Central memory CD4-positive, alpha-beta T cell (primary cell): ENCODE measurements at regions not wholly inside any gene's neighbourhood (a gene's known extent, or its start where the extent isn't known, plus 50 kb on each side); places are given as distances from the start of the nearest gene placed in this dataset.

ENCODE experiments used
- DNase-seq: peaks from one replicate; pipeline ENCODE4 v3.0.0; 2022

DNA sequence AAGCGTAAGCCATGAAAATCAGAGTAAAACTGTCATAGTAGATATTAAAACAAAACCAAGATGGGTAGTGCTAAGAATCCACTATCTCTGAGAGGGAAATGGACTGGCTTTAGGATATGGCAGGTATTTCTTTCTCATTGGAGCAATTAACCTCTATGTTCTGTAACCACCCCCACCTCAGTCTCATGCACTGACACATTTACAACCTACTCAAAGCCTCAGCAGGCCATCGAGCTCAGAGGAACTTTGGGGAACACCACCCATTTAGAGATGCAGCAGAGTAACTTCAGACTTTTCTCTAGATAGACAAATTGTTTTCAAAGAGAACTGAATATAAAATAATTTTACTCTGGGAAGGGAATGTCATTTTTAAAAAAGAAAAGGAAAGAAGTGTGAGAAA, 615.8 kb upstream of the ZFHX3 start:
- DNase-seq, result no peak

DNA sequence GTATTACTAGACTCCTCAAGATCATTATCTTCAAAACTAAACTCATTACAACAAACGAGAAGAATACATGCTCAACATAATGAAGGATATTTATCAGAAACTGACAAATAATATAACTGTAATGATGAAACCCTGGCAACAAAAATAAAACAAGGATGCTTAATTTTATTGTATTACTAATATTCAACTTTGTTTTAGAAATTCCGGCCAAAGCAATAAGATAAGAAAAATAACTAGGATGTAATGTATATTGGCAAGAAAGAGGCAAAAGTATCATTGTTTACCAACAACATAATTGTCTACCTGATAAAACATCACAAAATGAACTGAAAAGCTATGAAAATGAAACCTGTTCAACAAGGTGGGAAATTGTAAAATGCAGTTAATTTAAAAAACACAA, 588.3 kb upstream of the ZFHX3 start:
- DNase-seq, result no peak

DNA sequence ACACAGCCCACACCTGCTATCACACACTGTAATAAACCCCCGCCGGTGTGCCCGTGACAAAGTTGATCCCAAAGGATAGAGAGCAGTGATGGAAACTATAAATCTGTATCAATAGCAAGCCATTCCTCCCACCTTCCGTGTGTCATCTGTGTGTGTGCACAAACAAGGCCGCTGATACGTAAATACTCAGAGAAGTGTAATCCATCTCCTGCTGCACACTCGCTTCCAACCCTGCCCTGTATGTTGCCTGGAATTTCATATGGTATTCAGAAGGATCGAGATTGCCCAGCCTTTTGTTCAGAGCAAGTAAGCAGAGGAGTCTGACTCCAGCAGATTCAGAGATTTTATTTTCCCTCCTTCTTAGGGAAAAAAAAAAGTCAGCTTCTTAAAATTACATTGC, 581.1 kb upstream of the ZFHX3 start:
- DNase-seq, result no peak

DNA sequence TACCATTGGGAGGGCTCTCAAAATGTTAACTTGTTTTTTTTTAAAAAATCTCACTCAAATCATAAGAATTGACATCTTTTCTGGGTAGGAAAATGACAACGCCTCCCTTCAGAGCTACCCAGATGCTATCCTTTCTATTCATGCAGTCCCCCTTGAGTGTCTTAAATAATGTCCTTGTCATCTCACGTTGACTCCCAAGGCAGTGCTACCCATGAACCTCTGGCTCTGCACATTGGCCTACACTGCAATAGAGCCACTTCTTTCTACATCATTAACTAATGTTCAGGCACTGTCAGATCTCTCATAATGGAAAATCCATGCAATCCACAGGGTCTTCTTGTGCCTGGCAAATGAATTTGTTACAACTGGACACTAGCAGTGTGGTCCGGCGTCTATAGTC, 569.8 kb upstream of the ZFHX3 start:
- DNase-seq, result no peak

DNA sequence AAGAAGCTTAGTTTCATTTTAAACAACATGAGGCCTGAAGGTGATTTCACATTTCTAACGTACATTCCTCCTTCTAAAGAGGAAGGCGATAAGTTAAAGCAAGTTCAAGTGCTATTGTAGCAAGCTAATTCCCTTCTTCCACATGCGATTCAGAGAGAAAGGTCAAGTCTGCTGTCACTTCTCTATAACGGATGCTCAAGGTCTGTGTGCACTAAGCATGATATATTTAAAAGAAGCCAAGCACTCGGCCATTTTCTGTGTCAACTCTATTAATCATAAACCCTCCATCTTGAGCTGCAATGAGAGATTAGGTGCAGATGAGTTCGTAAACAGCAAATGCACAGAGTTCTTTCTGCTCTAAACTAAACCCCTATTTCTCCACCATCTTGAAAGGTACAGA, 568.8 kb upstream of the ZFHX3 start:
- DNase-seq, result no peak

DNA sequence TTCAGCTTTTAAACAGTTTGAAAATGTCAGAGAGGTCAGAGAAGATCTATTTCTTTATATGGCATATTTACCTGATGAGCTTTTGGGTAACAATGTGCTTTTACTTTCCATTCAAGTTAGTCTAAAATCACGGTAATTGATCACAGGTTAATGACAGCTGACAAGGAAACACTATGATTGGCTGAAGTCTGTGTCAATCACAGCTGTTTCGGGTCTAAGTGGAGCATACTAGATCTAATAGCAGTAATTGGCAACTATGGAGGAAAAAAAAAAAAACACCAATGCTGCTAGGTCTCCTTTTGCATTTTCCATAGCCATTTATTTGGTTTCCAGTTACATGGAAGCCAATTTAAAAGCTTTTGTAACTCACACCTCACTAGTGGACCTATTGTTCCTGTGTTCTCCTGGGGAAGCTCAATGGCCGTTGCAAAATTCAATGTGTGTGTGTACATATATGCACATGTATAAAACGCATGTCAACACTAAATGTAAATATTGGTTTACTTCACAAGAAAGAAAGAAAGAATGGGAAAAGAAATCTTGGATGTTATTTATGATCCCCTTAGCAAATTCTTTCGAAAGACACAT, 568.3 kb upstream of the ZFHX3 start:
- no peak for DNase-seq

DNA sequence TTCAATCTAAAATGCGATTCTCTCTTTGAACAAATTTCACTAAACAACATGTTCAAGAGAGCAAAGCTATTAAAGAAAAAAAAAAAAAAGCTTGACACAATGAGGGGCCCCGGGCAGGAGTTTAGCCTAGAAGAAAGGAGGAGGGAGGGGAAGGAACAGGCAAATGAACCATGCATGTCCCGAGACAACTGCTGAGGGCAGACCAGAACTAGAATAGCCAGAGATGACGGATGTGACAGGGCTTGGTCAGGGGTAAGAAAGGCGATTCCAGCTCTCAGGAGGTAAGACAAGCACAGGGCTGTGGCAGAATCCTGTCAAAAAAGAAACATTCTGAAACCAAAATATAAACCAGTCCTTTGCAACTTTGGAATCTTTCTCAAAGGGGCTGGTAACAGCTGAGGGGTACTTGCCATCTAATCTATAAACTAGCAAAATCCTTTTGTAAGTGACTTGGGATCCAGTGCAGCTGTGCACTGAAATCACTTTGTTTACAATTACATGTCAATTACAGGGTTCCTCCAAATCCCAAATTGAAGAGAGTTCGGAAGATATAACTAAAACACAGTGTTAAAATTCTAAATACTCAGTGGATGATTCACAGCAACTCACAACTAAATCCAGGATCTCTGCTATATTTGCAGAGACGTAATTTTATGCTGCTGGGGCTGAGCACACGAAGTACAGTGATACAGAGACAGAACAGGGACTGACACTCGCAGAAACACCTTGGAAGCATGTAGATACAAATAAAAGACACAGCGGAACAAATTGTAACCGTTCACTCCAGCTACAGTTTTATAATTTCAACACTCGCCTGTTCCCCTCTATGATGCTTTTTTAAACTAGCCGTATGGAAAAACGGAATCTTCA, 567.4 kb upstream of the ZFHX3 start:
- no peak for DNase-seq

DNA sequence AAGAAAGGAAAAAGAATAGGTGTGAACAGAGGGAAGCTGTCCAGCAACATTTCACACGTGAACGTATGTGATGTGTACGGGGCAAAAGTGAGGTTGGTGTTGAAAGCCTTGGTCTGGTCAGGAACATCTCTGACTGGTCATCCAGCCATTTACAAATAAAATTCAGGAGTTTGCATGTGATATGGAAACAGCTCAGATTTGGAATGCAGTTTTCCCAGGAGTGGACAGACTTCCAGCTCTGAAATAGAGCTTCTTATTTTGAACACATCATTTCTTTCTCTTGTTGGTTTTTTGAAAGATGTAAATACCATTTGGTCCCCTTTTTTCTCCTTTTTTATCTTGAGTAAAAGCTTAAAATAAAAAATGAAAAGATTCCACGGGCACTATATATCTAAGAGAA, 566.2 kb upstream of the ZFHX3 start:
- DNase-seq, result no peak

DNA sequence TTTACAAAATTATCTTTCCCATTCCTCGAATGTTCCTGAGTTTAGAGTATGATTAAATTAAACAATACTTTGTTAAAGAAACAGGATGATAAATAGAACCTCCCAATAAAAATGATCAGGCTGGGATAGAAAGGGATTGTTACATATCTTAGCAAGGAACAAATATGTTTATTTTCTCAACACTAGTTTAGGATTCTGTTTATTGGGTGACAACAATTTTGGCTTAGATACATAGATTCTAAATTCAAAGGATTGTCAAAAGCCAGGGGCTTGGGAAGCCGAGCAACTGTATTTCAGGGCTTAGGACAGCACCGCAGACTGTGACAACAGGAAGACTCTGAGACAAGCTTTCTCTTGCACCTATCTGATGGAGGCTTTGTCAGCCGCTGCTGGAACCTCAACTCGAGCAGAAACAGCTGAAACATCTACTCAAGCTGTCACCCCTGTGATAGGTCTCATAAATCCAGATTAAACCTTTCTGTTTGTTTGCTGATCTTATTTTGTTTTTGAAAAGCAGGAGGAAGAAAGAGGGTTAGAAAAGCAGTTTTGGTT, 562.8 kb upstream of the ZFHX3 start:
- DNase-seq, result no peak

DNA sequence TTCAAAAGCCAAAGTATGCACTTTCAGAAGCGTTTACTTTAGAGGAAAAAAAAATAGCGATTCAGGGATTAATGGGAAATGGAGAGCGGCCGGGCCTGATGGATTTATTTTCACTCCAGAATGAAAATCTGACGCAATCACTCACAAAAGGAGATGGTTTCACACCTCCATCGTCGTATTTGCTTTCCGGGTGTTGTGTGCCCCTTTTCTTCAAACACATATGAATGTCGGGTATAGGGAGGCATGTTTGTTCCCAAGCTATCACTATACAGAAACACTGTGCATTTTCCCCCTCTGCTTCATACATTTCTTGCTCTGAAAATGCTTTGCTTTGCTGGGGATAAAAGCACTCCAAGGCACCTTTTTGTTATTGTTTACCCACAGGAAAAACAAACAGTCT, 562.2 kb upstream of the ZFHX3 start:
- no peak for DNase-seq

DNA sequence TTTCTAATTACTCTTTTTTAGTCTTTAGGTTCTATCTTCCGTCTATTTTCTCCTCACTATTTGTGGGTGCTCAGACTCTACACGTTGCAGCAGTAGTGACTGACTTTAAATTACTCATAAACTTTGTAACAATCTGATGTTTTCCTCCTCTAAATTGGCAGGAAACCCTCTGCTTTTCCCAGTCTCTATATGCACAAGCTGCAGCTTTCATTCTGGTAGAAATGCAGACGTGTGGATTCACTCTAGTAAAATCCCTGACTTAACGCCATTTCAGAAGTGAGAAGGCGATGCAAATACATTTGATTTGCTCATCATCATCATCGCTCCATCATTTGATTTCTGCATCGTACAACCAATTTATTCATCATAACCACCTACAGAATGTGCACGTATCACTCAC, 561.0 kb upstream of the ZFHX3 start:
- no peak for DNase-seq

DNA sequence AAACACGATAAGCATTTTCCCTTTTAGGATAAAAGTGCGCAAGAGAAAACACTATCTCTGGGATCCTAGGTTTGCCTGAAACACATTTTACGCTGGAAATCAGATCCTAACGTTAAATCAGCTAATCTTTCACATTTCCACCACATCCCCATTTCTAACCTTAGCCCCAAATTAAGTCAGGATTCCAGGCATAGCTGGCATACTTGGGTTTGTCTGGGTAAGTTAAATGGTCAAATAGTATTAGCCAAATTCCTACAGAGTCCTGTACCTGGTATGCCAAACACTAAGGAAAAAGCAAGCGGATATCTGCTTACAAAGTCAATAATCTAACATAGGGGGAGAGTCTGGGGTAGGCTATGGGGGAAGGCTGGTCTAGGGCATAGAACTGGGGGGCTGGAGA, 557.4 kb upstream of the ZFHX3 start:
- DNase-seq, result no peak

DNA sequence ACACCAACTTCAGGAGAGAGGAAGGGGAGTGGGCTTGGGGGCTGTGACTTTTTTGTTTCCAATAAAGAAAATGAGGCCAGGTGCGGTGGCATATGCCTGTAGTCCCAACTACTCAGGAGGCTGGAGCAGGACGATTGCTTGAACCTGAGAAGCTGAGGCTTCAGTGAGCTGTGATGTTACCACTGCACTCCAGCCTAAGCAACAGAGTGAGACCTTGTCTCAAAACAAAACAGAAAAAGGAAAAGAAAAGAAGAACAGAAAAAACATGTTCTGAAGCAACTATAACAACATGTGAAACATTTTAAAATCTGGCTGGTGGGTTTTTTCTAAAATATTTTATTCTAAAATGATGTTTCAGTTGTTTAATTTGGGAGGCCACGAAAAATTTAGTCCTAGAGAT, 554.0 kb upstream of the ZFHX3 start:
- no peak for DNase-seq

DNA sequence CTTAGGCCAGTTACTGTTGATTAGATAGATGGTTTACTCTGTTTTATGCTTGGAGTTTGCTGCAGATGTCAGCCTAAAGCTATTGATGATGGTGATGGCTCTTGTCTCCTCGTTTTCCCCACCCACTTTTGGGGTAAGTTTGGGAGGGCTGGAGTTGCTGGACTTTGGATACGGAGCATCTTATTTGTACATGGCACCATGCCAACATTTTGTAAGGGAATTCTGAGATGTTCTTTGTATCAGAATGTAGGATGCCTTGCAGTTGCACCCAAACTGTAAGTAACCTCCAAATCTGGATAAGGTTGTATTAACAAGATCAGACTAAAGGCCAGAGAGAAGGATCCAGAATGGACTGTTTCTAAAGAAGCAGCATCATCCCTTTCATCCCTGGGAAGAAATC, 551.9 kb upstream of the ZFHX3 start:
- no peak for DNase-seq

DNA sequence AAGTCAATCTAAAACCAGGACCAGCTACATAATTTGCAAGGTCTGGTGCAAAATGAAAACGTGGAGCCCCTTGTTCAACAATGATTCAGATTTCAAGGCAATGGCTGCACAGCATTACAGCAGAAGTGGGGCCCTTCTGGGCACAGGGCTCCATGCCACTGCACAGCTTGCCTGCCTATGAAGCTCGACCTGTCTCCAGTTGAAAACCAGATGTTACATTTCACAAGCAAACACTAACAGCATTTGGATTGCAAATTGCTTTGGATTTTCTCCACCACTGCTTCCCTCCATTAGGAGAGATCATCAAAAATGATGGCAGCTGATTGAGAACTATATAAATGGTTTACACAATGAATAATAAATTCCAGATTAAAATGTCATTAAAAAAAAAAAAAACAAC, 551.4 kb upstream of the ZFHX3 start:
- no peak for DNase-seq

DNA sequence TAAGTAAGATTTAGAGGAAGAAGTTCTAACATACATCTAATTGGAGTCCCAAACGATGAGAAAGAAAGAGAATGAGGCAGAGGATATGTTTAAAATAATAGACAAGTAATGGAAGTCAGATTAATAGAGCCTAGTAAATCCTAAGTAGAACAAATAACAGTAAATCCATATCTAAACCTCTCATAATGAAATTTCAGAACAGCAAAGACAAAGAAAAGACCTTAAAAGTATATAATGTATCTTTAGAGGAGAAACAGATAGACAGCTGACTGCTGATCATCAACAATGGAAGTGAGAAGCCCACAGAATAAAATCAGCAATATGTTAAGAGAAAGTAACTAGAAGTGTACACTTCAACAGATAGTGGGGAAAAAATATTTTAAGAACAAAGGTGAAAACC, 536.2 kb upstream of the ZFHX3 start:
- DNase-seq, result no peak

DNA sequence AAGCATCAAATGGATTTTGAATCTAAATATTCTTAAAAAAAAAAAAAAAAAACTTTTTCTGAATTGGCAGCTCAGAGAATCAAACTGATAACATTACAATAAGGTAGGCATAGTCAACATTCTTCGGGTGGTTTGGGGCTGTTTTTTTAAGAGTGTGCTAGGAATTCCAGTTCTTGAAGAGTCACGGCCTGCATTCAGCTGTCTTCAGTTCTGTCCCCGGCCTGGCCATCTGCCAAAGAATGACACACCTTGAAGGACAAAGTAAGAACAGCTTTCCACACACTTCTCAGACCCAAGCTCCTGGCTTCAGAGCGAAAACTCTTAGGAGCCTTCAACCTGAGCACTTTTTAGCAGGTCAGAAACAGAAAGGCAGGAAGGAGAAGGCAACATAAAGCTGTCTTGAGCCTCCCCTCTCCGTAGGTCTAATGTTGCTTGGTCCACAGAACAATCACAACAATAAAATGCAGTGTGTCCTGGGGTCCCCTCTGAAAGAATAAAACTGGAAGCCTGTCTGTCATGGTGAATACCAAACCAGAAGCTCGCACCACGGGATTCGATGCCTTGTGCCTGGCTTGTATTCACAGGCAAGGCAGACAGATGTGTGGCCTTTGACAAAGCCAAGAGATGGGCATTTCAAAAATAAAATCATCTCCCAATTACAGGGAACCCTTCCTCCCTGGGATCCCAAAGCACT, 524.4 kb upstream of the ZFHX3 start:
- DNase-seq, result no peak

DNA sequence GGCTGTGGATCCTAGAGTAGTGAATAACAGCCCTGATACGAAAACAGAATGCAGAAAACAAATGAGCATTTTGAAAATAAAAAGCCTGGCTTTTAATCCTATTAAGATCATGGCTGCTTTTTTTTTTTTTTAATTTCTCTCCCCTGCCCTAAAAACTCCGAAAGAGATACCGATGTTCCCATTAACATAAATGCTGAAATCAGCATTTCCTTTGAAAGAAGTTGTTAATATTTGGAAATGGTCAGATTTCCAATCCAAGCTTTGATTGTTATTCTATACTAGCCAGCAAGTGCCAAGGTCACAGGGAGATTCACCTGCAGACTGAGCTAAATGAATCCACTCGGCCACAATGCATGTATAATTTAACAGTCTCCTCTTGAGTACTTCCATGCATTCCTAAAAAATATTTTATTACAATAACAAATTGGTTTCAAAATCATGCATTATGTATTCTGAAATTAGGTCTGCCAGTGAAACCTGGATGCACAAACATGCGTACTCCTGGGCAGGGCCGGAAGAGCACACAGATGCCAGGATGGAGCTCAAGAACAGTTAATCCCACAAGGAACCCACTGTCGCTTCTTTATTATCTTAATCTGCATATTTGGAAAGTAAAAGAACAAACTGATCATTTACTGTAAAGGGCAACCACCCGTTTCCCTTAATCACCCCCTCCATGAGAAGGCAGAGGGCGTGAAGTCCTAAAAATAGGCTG, 521.5 kb upstream of the ZFHX3 start:
- no peak for DNase-seq

DNA sequence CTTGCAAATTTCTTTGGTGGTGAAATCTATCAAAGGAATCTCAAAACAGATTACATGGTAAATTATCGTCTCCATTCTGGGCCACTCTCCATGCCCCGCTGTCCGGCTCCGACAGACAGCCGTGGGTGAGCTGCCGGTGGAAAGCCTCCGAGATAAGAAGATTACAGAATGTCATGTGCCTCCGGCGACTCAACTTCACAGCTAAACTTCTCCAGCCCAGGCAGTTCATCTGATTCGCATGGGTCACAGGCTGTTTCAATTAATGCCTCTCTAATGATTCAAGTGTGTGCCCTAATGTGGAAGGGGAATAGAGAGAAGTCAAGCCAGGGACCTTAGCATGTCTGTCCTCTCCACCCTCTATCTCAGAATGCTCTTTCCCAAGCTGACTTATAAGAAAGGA, 520.8 kb upstream of the ZFHX3 start:
- DNase-seq, result no peak

DNA sequence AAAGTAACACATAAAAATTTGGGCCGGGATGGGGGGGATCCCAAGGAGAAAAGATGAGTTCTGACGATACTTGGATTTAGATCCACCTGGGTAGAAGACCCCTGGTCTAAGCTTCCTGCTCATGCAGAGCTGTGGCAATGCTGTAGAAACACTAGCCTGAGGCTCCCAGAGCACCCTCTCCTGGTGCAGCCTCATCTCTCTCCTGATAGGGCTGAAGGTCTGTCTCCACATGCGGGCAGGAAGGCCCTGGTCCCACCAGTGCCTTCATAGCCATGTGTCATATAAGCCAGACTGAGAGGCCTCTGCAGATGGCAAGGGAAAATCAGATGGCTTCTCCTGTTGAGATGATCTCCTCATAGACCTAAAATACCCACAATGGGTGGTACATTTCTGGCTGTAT, 518.0 kb upstream of the ZFHX3 start:
- DNase-seq, result no peak

DNA sequence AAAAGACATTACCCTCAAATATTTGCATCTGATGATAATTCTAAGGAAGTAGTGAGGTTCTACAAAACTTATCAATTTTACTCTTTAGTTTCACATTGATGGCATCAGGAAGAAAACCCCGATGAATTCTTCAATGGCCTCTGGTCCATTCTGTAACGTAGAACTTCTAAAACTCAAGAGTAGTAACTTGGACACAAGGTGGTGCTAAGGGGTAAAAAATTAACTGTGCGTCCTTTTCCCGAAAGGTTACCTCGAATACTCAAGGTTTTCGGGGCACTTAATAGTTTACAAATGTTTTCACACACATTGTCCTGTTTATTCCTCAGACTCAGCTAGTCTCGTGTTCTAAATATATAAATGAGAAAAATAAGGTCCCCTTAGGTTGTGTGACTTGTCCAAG, 517.3 kb upstream of the ZFHX3 start:
- DNase-seq, result no peak

DNA sequence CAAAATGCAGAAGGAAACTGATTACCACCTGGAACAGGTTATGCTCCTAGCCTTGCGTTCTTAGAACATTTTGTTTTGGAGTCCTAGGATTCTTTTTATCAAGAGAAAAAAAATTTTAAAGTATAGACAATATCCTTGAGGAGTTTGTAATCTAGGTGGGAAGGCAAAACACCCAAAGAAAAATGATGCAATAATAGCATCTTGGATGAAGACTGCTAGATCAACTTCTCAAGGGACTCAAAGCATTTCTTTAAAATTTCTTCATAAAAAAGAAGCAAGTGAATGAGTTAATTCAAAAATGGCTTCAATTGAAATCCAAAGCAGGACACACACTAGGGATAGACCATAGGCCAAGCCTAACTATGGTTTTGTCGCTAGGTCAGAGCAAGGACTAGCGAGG, 515.8 kb upstream of the ZFHX3 start:
- DNase-seq, result no peak

DNA sequence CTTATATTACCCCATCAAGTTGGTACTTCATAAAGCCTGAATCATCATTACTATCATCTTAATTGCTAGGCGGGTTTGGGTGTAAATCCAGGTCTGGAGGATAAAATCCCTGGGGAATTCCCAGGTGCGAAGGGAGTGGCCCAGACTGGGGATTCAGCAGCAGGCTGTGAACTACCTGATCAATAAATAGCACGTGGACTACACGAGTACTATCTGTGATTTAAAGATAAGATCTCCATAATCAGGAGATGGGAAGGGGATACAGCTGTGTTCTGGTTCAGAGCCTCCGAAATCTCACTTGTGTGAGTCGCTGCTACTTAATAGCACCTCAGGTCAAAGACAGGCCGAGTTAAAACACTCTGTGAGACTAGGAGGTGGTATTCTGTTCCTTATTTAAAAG, 512.6 kb upstream of the ZFHX3 start:
- no peak for DNase-seq
